ENCODE measurements at regions not wholly inside any gene's neighbourhood (a gene's known extent, or its start where the extent isn't known, plus 50 kb on each side); places are given as distances from the start of the nearest gene placed in this dataset.

- no peak for DNase-seq (ENCODE audit: low read depth in 1 of 2, low spot score in 2 of 2)
- Histone ChIP-seq H3K18ac (ENCODE audit: extremely low read depth, low read length) (no peak overlapping the region), H3K79me2 (ENCODE audit: control insufficient read depth in 1 of 2, insufficient read depth in 2 of 2, low read length in 2 of 2) (no peaks in the 10 kb centered on the region), H3K4me3 (ENCODE audit: extremely low read depth in 1 of 4, insufficient read depth in 2 of 4, low read depth in 3 of 4, low read length in 4 of 4) (no peak overlapping the region), H2BK120ac (replicated peaks; ENCODE audit: low read depth, low read length) (no peak overlapping the region), H3K27ac (ENCODE audit: low read depth, low read length) (no peak overlapping the region), H3K23ac (ENCODE audit: insufficient read length) (no peak overlapping the region), H2BK5ac (ENCODE audit: low read depth, low read length) (no peak overlapping the region), H3K9me3 (ENCODE audit: insufficient read depth in 2 of 2, low read depth in 1 of 2, low read length in 1 of 2) (no peaks in the 10 kb centered on the region), H4K8ac (ENCODE audit: extremely low read depth, insufficient read depth, low read length) (no peak overlapping the region), H3K9ac (replicated peaks in 1 of 4; ENCODE audit: extremely low read depth in 1 of 4, low read depth in 3 of 4, low read length in 3 of 4) (no peak overlapping the region), H3K4me2 (ENCODE audit: insufficient read depth in 1 of 2, low read depth in 2 of 2, low read length in 2 of 2) (no peak overlapping the region), H3K36me3 (ENCODE audit: control insufficient read depth in 2 of 4, insufficient read depth in 4 of 4, low read length in 3 of 4) (no peaks in the 10 kb centered on the region), H4K91ac (replicated peaks; ENCODE audit: insufficient read length, low read length) (no peak overlapping the region), H2AK5ac (ENCODE audit: low read depth, low read length) (no peak overlapping the region), H3K14ac (ENCODE audit: insufficient read length) (no peak overlapping the region), H4K20me1 (replicated peaks in 1 of 2; ENCODE audit: control insufficient read depth in 1 of 2, insufficient read depth in 2 of 2, low read length in 2 of 2) (no peaks in the 10 kb centered on the region), H2BK20ac (ENCODE audit: low read length) (no peak overlapping the region), H2AFZ (ENCODE audit: low read length) (no peak overlapping the region), H4K5ac (ENCODE audit: insufficient read length, low read depth, low read length) (no peak overlapping the region), H3K79me1 (ENCODE audit: low read depth, low read length) (no peaks in the 10 kb centered on the region), H3K4ac (replicated peaks; ENCODE audit: insufficient read length, low read depth, low read length) (no peak overlapping the region), H3K56ac (replicated peaks; ENCODE audit: insufficient read length, low read depth, low read length) (no peak overlapping the region), H3K23me2 (ENCODE audit: low read depth, low read length) (no peaks in the 10 kb centered on the region), H2BK15ac (ENCODE audit: low read length) (no peak overlapping the region), H2BK12ac (ENCODE audit: low read depth, low read length) (no peak overlapping the region), H3K27me3 (replicated peaks in 1 of 4; ENCODE audit: control insufficient read depth in 3 of 4, extremely low read depth in 1 of 4, insufficient read depth in 3 of 4, low read length in 3 of 4) (no peaks in the 10 kb centered on the region), H3K4me1 (replicated peaks in 1 of 4; ENCODE audit: control insufficient read depth in 3 of 4, insufficient read depth in 4 of 4, low read length in 3 of 4) (no peaks in the 10 kb centered on the region)
- no peak for FAIRE-seq
- ChIA-PET CTCF (ENCODE audit: partially characterized antibody) (interaction anchor here (0.9 kb wide), 1 partner anchor 33 kb away, joined by 3 read pairs; no protein-coding TSS in a partner anchor), POLR2A (ENCODE audit: partially characterized antibody) (no interaction called here)
- no peak for TF ChIP-seq SIX5 (IDR thresholded peaks at IDR 0.05; ENCODE audit: low read depth, low read length)
- TF ChIP-seq TBP (IDR thresholded peaks at IDR 0.05; ENCODE audit: low read depth, low read length), result no peak
- no peak for TF ChIP-seq JUND (IDR thresholded peaks at IDR 0.05; ENCODE audit: low read length)
- no peak for TF ChIP-seq TCF12 (IDR thresholded peaks at IDR 0.05; ENCODE audit: low read depth, low read length)
- TF ChIP-seq JUN (IDR thresholded peaks at IDR 0.05; ENCODE audit: low read depth, low read length), result no peak
- no peak for TF ChIP-seq CHD1 (IDR thresholded peaks at IDR 0.05; ENCODE audit: low read depth, low read length)
- TF ChIP-seq EGR1 (IDR thresholded peaks at IDR 0.05; ENCODE audit: borderline replicate concordance, low read depth, low read length), result no peak
- no peak for TF ChIP-seq GTF2F1 (IDR thresholded peaks at IDR 0.05; ENCODE audit: borderline replicate concordance, low read depth, low read length)
- no peak for TF ChIP-seq ZNF274 (IDR thresholded peaks at IDR 0.05; ENCODE audit: borderline replicate concordance, extremely low read depth, low read length)
- no peak for TF ChIP-seq HDAC2 (IDR thresholded peaks at IDR 0.05; ENCODE audit: borderline replicate concordance in 1 of 2, low read depth in 2 of 2, low read length in 2 of 2)
- no peak for TF ChIP-seq RAD21 (IDR thresholded peaks at IDR 0.05 in 1 of 2, conservative IDR thresholded peaks at IDR 0.05 in 1 of 2; ENCODE audit: low read depth in 2 of 2, low read length in 2 of 2)
- no peak for TF ChIP-seq ATF3 (IDR thresholded peaks at IDR 0.05; ENCODE audit: insufficient read depth, low read depth, low read length)
- no peak for TF ChIP-seq CREB1 (IDR thresholded peaks at IDR 0.05)
- TF ChIP-seq SIRT6 (IDR thresholded peaks at IDR 0.05; ENCODE audit: low read length), result no peak
- no peak for TF ChIP-seq RBBP5 (IDR thresholded peaks at IDR 0.05; ENCODE audit: borderline replicate concordance, low read depth, low read length)
- no peak for TF ChIP-seq SP4 (IDR thresholded peaks at IDR 0.05; ENCODE audit: low read length)
These were observed 489.3 kb upstream of the CDH2 start for GRCh38 chr18:28666216-28666615.
